WTC11 (cell line): ENCODE measurements at regions not wholly inside any gene's neighbourhood (a gene's known extent, or its start where the extent isn't known, plus 50 kb on each side); places are given as distances from the start of the nearest gene placed in this dataset.

Experiments used
- AFF4 ChIP-seq: sonication (generic); formaldehyde crosslinking; IDR thresholded peaks from 2 replicates; pipeline ENCODE4 v1.8.1; 2023; ENCODE audit warnings: mild to moderate bottlenecking, missing genetic modification reagents, borderline replicate concordance
- HMGXB4 ChIP-seq: sonication (generic); formaldehyde crosslinking; IDR thresholded peaks from 2 replicates; pipeline ENCODE4 v1.8.1; 2023; ENCODE audit warnings: mild to moderate bottlenecking, moderate library complexity, missing genetic modification reagents
- MAX ChIP-seq: sonication (generic); formaldehyde crosslinking; IDR thresholded peaks from 2 replicates; pipeline ENCODE4 v1.8.0; 2022; ENCODE audit warnings: mild to moderate bottlenecking, missing genetic modification reagents
- NFE2L1 ChIP-seq: sonication (generic); formaldehyde crosslinking; IDR thresholded peaks from 2 replicates; pipeline ENCODE4 v1.8.1; 2023; ENCODE audit warnings: missing genetic modification reagents

- TF ChIP-seq HMGXB4 (CRISPR knock-in tag) (no peak), NFE2L1 (no peak), MAX (CRISPR knock-in tag) (no peak), AFF4 (CRISPR knock-in tag) (no peak)
Measured at GRCh38 chrX:9233141-9233540, 199.2 kb upstream of the FAM9B start.
